H1 (cell line): ENCODE measurements at regions not wholly inside any gene's neighbourhood (a gene's known extent, or its start where the extent isn't known, plus 50 kb on each side); places are given as distances from the start of the nearest gene placed in this dataset.

Experiments used
- MAFK ChIP-seq: IDR thresholded peaks from 2 replicates; pipeline ENCODE4 v1.6.1; 2012; ENCODE audit warnings: low read depth, mild to moderate bottlenecking, improper control_type of control experiment, low read length
- POLR2AphosphoS5 ChIP-seq: IDR thresholded peaks from 2 replicates; pipeline ENCODE4 v1.6.1; 2011; ENCODE audit warnings: low read depth, low read length
- TF ChIP-seq, protein P1 (sequence below), 3 experiments: IDR thresholded peaks; 1 replicate in 2 of 3; 2 replicates in 1 of 3; pipeline versions ENCODE4 v1.5.1 to v1.6.1; 2011; ENCODE audit warnings: low read length in 3 of 3, mild to moderate bottlenecking in 3 of 3, inconsistent platforms in 2 of 3, low read depth in 1 of 3, moderate library complexity in 1 of 3; ENCODE audit not compliant: insufficient read depth in 1 of 3; ENCODE audit errors: control extremely low read depth in 1 of 3

DNA sequence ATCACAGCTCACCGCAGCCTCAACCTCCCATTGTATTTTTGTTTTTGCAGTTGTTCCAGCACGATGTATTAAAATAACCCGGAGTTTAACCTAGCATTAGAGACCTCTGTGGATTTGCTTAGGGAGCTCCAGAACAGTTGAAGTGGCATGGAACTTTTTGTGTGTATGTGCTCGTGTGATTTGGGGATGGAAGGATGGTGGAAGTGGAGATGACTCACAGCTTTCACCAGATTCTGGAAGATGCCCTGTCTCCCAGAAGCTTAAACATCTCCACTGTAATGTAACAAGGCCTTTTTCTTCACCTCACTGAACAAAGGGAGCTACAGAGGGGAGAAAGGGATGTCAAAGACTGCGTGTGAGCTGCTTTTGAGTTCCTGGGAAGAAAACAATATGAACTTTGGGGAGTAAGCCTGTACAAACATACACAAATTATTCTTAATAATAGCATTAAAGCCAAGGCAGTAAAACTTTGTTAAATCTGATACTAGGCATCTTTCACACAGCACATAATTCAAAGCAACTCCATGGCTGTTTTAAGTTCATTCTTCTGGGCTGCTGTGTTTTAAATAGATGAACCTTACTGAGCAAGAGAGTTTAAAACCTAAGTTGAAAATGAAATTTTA, 226.4 kb downstream of the ADAMTS15 start (continued):
- TF ChIP-seq POLR2AphosphoS5: no peak
- TF ChIP-seq MAFK: no peak
- TF ChIP-seq, protein P1, sequence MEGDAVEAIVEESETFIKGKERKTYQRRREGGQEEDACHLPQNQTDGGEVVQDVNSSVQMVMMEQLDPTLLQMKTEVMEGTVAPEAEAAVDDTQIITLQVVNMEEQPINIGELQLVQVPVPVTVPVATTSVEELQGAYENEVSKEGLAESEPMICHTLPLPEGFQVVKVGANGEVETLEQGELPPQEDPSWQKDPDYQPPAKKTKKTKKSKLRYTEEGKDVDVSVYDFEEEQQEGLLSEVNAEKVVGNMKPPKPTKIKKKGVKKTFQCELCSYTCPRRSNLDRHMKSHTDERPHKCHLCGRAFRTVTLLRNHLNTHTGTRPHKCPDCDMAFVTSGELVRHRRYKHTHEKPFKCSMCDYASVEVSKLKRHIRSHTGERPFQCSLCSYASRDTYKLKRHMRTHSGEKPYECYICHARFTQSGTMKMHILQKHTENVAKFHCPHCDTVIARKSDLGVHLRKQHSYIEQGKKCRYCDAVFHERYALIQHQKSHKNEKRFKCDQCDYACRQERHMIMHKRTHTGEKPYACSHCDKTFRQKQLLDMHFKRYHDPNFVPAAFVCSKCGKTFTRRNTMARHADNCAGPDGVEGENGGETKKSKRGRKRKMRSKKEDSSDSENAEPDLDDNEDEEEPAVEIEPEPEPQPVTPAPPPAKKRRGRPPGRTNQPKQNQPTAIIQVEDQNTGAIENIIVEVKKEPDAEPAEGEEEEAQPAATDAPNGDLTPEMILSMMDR (IDR thresholded peaks at IDR 0.05; ENCODE audit: control extremely low read depth in 1 of 3, insufficient read depth in 1 of 3, low read depth in 1 of 3, low read length in 3 of 3): no peak
